CD4-positive, alpha-beta T cell treated with Interleukin-17A for 4 hours (primary cell): ENCODE measurements at regions not wholly inside any gene's neighbourhood (a gene's known extent, or its start where the extent isn't known, plus 50 kb on each side); places are given as distances from the start of the nearest gene placed in this dataset.

Experiments used
- DNase-seq: peaks from one replicate; pipeline ENCODE4 v3.0.0-alpha.2; 2020; ENCODE audit warnings: mixed read lengths

DNA sequence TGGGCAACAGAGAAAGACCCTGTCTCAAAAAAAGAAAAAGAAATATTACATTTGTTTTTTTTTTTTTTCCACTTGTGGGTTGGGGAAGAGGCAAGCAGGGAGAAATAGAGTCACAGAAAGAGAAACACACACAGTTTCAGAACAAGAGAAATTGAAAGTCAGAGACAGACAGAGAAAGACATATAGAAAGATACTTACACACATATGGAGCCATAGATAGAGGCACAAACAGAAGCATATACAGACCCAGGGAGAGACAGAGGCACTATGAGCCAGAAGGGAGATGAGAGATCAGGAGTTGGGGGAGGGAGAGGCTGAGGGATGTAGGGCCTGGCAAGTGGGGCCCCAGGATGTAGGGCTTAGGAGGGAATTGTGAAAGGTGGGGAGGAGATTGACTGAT is 55.2 kb upstream of the GIMD1 start:
- no peak for DNase-seq

DNA sequence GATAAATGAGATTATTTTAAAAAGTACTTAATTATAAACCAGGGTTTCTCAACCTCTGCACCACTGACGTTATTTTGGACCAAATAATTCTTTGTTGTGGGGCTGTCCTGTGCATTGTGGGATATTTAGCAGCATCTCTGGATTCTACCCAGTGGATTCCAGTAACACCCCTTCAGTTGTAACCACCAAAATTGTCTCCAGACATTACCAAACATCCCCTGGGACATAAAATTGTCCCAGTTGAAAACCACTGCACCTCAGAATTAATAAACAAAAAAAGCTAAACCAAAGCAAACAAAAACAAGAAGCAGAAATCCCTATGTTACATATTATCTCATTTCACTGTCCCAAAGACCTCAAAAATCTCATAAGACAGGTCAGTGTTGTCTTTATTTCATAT is 54.2 kb upstream of the GIMD1 start:
- DNase-seq, result no peak

DNA sequence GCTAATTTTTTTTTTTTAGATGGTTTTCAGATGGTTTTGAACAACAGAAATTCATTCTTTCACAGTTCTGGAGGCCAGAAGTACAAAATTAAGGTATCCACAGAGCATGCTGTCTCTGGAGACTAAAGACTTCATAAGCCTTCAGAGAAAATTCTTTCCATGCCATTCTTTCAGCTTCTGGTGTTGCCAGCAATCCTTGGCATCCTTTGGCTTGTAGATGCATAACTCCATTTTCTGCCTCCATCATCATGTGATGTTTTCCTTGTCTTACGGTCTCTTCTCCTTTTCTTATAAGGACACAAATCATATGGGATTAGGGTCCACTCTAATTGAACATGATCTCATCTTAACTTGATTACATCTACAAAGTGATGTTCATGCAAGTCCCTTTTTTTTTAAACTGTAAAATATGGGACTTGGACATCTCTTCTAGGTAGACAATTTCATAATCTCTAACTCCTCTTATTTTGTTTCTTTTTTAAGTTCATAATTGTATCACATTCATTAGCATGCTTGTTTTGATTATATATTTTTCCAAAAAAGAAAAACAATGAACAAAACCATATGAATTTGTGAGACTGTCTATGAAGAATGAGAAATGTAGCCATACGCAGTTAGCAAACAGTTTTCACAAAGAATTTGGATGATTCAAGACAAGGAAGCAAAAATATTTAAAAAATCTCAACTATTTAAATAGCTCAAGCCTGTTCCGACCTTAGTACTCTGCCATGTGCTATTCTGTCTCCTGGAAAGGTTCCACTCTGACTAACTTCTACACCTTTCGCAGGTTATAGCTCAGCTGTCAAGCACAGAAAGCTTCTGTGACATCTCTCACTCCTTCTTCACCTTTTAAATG is 53.1 kb upstream of the GIMD1 start:
- DNase-seq, result no peak

DNA sequence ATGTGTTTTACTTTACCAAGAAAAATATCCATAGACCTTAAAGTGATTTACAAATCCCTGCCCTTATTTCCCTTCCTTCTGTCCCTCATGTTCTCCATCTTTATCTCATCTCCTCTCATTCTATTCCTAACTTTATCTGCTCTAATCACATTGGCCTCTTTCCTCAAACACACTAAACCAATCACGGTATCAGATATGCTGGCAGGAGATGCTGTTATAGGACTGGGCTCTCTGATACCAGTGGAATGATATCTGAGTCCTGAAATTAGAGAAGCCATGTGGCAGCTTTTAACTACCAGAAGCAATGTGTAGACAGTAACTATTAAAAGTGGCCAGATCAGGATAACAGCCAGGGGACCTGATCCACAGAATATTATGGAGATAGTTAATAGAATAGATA is 49.9 kb upstream of the GIMD1 start:
- no peak for DNase-seq
